ENCODE measurements at regions not wholly inside any gene's neighbourhood (a gene's known extent, or its start where the extent isn't known, plus 50 kb on each side); places are given as distances from the start of the nearest gene placed in this dataset.

- Histone ChIP-seq H3K27me3 (no peaks in the 10 kb centered on the region), H3K36me3 (no peaks in the 10 kb centered on the region), H3K4me1 (no peaks in the 10 kb centered on the region), H3K4me3 (no peak overlapping the region), H3K9me3 (no peaks in the 10 kb centered on the region), H3K27ac (no peak overlapping the region)
- no peak for DNase-seq (ENCODE audit: low spot score in 2 of 2)
- TF ChIP-seq, protein P1, sequence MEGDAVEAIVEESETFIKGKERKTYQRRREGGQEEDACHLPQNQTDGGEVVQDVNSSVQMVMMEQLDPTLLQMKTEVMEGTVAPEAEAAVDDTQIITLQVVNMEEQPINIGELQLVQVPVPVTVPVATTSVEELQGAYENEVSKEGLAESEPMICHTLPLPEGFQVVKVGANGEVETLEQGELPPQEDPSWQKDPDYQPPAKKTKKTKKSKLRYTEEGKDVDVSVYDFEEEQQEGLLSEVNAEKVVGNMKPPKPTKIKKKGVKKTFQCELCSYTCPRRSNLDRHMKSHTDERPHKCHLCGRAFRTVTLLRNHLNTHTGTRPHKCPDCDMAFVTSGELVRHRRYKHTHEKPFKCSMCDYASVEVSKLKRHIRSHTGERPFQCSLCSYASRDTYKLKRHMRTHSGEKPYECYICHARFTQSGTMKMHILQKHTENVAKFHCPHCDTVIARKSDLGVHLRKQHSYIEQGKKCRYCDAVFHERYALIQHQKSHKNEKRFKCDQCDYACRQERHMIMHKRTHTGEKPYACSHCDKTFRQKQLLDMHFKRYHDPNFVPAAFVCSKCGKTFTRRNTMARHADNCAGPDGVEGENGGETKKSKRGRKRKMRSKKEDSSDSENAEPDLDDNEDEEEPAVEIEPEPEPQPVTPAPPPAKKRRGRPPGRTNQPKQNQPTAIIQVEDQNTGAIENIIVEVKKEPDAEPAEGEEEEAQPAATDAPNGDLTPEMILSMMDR (IDR thresholded peaks at IDR 0.05): no peak
- TF ChIP-seq POLR2A (IDR thresholded peaks at IDR 0.05) (no peak), EP300 (IDR thresholded peaks at IDR 0.05) (no peak)
- WGBS, 2 donors: 85 to 87% methylated on average over 9 of the region's 9 CpGs
Measured at GRCh38 chr10:118805146-118805545, 50.4 kb upstream of the CACUL1 start.

GRCh38 chr10:118807512-118808305 is 52.9 kb upstream of the CACUL1 start:
- Histone ChIP-seq H3K36me3 (no peaks in the 10 kb centered on the region), H3K27ac (no peak overlapping the region), H3K9me3 (no peaks in the 10 kb centered on the region), H3K27me3 (no peaks in the 10 kb centered on the region), H3K4me3 (no peak overlapping the region), H3K4me1 (no peaks in the 10 kb centered on the region)
- TF ChIP-seq EP300 (IDR thresholded peaks at IDR 0.05) (no peak), POLR2A (IDR thresholded peaks at IDR 0.05) (no peak)
- TF ChIP-seq, protein P1 (IDR thresholded peaks at IDR 0.05): no peak
- DNase-seq (ENCODE audit: low spot score in 2 of 2): no peak
- WGBS, 2 donors: 79 to 80% methylated on average over 13 of the region's 13 CpGs

GRCh38 chr10:118808601-118809356 is 54.0 kb upstream of the CACUL1 start:
- H3K9me3 ChIP-seq: no peaks in the 10 kb centered on the region
- H3K27me3 ChIP-seq: no peaks in the 10 kb centered on the region
- no peaks in the 10 kb centered on the region for H3K4me1 ChIP-seq
- 84 to 86% methylated on average over 21 of the region's 21 CpGs for WGBS, 2 donors
- no peaks in the 10 kb centered on the region for H3K36me3 ChIP-seq
- no peak overlapping the region for H3K4me3 ChIP-seq
- no peak for TF ChIP-seq POLR2A (IDR thresholded peaks at IDR 0.05)
- no peak for TF ChIP-seq EP300 (IDR thresholded peaks at IDR 0.05)
- TF ChIP-seq, protein P1 (IDR thresholded peaks at IDR 0.05): no peak
- no peak for DNase-seq (ENCODE audit: low spot score in 2 of 2)
- H3K27ac ChIP-seq: no peak overlapping the region

GRCh38 chr10:118809357-118810220 is 54.8 kb upstream of the CACUL1 start:
- no peak for DNase-seq (ENCODE audit: low spot score in 2 of 2)
- TF ChIP-seq POLR2A (IDR thresholded peaks at IDR 0.05) (no peak), EP300 (IDR thresholded peaks at IDR 0.05) (no peak)
- TF ChIP-seq, protein P1 (IDR thresholded peaks at IDR 0.05): no peak
- Histone ChIP-seq H3K27me3 (no peaks in the 10 kb centered on the region), H3K36me3 (no peaks in the 10 kb centered on the region), H3K4me1 (no peaks in the 10 kb centered on the region), H3K9me3 (no peaks in the 10 kb centered on the region), H3K4me3 (no peak overlapping the region), H3K27ac (no peak overlapping the region)
- 67 to 72% methylated on average over 18 of the region's 20 CpGs for WGBS, 2 donors
